Liver (tissue), 7 donors: ENCODE measurements at regions not wholly inside any gene's neighbourhood (a gene's known extent, or its start where the extent isn't known, plus 50 kb on each side); places are given as distances from the start of the nearest gene placed in this dataset.
"Not testable (repeated sequence)": the region's sequence is repeated elsewhere in the genome, so short reads cannot be mapped to it uniquely, and the experiment has no call there.

ENCODE experiments used
- DNase-seq: peaks from one replicate; pipeline ENCODE4 v3.0.0-alpha.2; 2017; ENCODE audit warnings: low spot score
- H3K27ac ChIP-seq, 2 donors: one replicate each; pipeline ENCODE4 v1.7.0; 2013; ENCODE audit warnings: inconsistent platforms in 2 of 2, low read length in 2 of 2, control low read depth in 1 of 2, low read depth in 1 of 2, mild to moderate bottlenecking in 1 of 2
- H3K27me3 ChIP-seq, 4 donors: one replicate each; pipeline versions ENCODE4 v1.6.1 to v1.7.0; 2013; ENCODE audit warnings: low read length in 3 of 4, inconsistent platforms in 1 of 4, mild to moderate bottlenecking in 1 of 4, moderate library complexity in 1 of 4; ENCODE audit not compliant: control insufficient read depth in 4 of 4, insufficient read depth in 4 of 4
- H3K36me3 ChIP-seq, 4 donors: one replicate each; pipeline versions ENCODE4 v1.6.1 to v1.7.0; 2013; ENCODE audit warnings: low read length in 3 of 4, mild to moderate bottlenecking in 3 of 4, low read depth in 1 of 4, moderate library complexity in 1 of 4; ENCODE audit not compliant: control insufficient read depth in 4 of 4, insufficient read depth in 3 of 4
- H3K4me1 ChIP-seq, 4 donors: one replicate each; pipeline versions ENCODE4 v1.6.1 to v1.7.0; 2013; ENCODE audit warnings: low read length in 3 of 4, mild to moderate bottlenecking in 3 of 4, moderate library complexity in 1 of 4; ENCODE audit not compliant: control insufficient read depth in 4 of 4, insufficient read depth in 4 of 4
- H3K4me3 ChIP-seq, 3 donors: one replicate each; pipeline versions ENCODE4 v1.6.1 to v1.7.0; 2013; ENCODE audit warnings: low read length in 3 of 3, control low read depth in 1 of 3, low read depth in 1 of 3, mild to moderate bottlenecking in 1 of 3
- H3K9ac ChIP-seq, 2 donors: one replicate each; pipeline ENCODE4 v1.7.0; 2013; ENCODE audit warnings: low read length in 2 of 2, mild to moderate bottlenecking in 2 of 2, moderate library complexity in 2 of 2, control low read depth in 1 of 2, low read depth in 1 of 2
- H3K9me3 ChIP-seq, 4 donors: one replicate each; pipeline versions ENCODE4 v1.6.1 to v1.7.0; 2013; ENCODE audit warnings: low read length in 3 of 4; ENCODE audit not compliant: control insufficient read depth in 4 of 4
- FOXA1 ChIP-seq: IDR thresholded peaks from 2 replicates; pipeline ENCODE4 v1.6.1; 2016; ENCODE audit warnings: antibody characterized with exemption
- FOXA2 ChIP-seq: IDR thresholded peaks from 2 replicates; pipeline ENCODE4 v1.6.1; 2016; ENCODE audit warnings: antibody characterized with exemption
- GABPA ChIP-seq, 2 donors: IDR thresholded peaks in 1 of 2; conservative IDR thresholded peaks in 1 of 2; 2 replicates each; pipeline ENCODE4 v1.6.1; 2016; ENCODE audit warnings: antibody characterized with exemption in 2 of 2, mild to moderate bottlenecking in 1 of 2, moderate library complexity in 1 of 2
- HNF4A ChIP-seq, 2 donors: conservative IDR thresholded peaks; 2 replicates each; pipeline ENCODE4 v1.6.1; 2016; ENCODE audit warnings: antibody characterized with exemption in 2 of 2, mild to moderate bottlenecking in 2 of 2
- HNF4G ChIP-seq: IDR thresholded peaks from 2 replicates; pipeline ENCODE4 v1.6.1; 2016; ENCODE audit warnings: antibody characterized with exemption
- MAX ChIP-seq: IDR thresholded peaks from 2 replicates; pipeline ENCODE4 v1.6.1; 2016; ENCODE audit warnings: antibody characterized with exemption
- NR2F2 ChIP-seq: IDR thresholded peaks from 2 replicates; pipeline ENCODE4 v1.6.1; 2016; ENCODE audit warnings: antibody characterized with exemption
- RAD21 ChIP-seq, 2 donors: IDR thresholded peaks; 2 replicates each; pipeline ENCODE4 v1.6.1; 2016; ENCODE audit warnings: antibody characterized with exemption in 2 of 2, mild to moderate bottlenecking in 2 of 2
- REST ChIP-seq: IDR thresholded peaks from 2 replicates; pipeline ENCODE4 v1.6.1; 2016; ENCODE audit warnings: antibody characterized with exemption, mild to moderate bottlenecking
- SP1 ChIP-seq: IDR thresholded peaks from 2 replicates; pipeline ENCODE4 v1.6.1; 2018; ENCODE audit warnings: antibody characterized with exemption, mild to moderate bottlenecking
- TAF1 ChIP-seq: conservative IDR thresholded peaks from 2 replicates; pipeline ENCODE4 v1.6.1; 2016; ENCODE audit warnings: antibody characterized with exemption, mild to moderate bottlenecking
- YY1 ChIP-seq: IDR thresholded peaks from 2 replicates; pipeline ENCODE4 v1.6.1; 2016; ENCODE audit warnings: antibody characterized with exemption, mild to moderate bottlenecking
- ZBTB33 ChIP-seq: IDR thresholded peaks from 2 replicates; pipeline ENCODE4 v1.6.1; 2016; ENCODE audit warnings: antibody characterized with exemption
- WGBS: extraction: QIAGEN DNeasy Blood & Tissue Kit; methylation state at CpG from one replicate; pipeline ENCODE4 v1.1.7; 2013; 5-methylcytosine and 5-hydroxymethylcytosine counted together
- TF ChIP-seq, protein P1 (sequence below): IDR thresholded peaks from 2 replicates; pipeline ENCODE4 v1.6.1; 2016; ENCODE audit warnings: antibody characterized with exemption
- donor health status: healthy.
- donor health status: healthy.
- donor health status: healthy.
- donor health status: healthy.

- Histone ChIP-seq H3K36me3 (no peaks in the 10 kb centered on the region), H3K27me3 (peaks cover 0 to 12% (median 0%) of the 10 kb centered on the region in 4 donors), H3K9me3 (peaks cover 0 to 22% (median 0%) of the 10 kb centered on the region in 4 donors), H3K4me1 (no peaks in the 10 kb centered on the region), H3K4me3 (no peak overlapping the region), H3K9ac (no peak overlapping the region), H3K27ac (no peak overlapping the region)
- 46% methylated on average over 83 of the region's 83 CpGs for WGBS
- TF ChIP-seq, protein P1, sequence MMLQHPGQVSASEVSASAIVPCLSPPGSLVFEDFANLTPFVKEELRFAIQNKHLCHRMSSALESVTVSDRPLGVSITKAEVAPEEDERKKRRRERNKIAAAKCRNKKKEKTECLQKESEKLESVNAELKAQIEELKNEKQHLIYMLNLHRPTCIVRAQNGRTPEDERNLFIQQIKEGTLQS: no peak
- DNase-seq: no peak
Measured at GRCh38 chr17:26775219-26775822, 518.6 kb upstream of the WSB1 start.

DNA sequence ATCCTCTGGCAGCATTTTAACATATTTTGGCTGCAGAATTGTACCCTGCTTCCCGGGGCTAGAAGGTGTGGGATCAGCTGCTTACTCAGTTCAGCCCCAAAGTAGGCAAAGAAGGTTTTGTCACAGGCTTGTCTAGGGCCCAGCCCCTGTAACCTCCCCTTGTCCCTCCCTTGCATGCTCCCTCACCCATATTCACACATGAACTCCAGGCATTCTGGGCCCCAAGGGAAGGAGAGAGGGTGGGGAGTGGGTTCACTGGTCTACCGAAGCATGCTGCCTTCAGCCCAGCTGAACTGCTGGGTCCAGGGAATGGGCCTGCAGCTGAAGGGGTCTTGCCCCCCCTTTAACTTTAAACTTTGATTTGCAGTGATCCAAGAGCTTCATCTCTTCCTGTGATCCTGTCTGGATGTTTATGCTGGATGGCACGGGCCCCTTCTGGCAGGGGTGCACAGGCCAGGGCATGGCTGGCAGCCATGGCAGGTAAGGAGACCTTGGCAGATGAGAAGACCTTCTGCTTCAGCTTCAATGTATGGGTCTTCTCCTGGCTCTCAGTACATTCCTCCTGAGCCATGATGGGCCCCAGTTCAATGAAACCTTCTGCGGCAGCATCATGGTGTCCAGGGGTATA, 513.6 kb upstream of the WSB1 start:
- not testable (repeated sequence) for H3K9ac ChIP-seq, H3K4me1 ChIP-seq, H3K36me3 ChIP-seq, H3K27ac ChIP-seq, DNase-seq, H3K4me3 ChIP-seq, H3K27me3 ChIP-seq
- peaks cover 6 to 22% (median 15%) of the 10 kb centered on the region in 4 donors for H3K9me3 ChIP-seq
- 69% methylated on average over 4 of the region's 4 CpGs for WGBS

DNA sequence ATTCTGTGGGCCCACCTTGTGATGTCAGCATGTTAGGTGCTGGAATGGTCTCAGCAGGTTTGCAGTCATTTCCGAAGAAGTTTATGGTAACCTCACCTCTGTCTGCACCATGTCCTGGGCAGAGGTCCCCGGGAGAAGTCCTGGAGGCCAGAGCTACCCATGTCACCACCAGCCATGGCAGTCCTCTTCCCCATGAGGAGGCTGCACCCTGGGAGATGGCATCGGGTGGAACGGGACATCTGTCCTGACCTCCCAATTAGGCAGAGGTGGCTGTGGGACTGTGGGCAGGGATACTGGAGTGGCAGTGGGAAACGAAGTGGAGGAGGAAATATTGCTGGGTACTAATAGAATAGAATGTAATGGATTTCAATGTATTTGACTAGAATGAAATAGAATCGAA, 511.8 kb upstream of the WSB1 start:
- TF ChIP-seq MAX: no peak
- no peak for TF ChIP-seq RAD21 (IDR thresholded peaks at IDR 0.05)
- TF ChIP-seq FOXA1: no peak
- TF ChIP-seq HNF4A (conservative IDR thresholded peaks at IDR 0.05): no peak
- TF ChIP-seq, protein P1: no peak
- no peak for TF ChIP-seq SP1
- no peak for TF ChIP-seq ZBTB33
- TF ChIP-seq REST: no peak
- no peak for TF ChIP-seq NR2F2
- no peak for TF ChIP-seq FOXA2
- no peak for TF ChIP-seq GABPA (IDR thresholded peaks at IDR 0.05 in 1 of 2, conservative IDR thresholded peaks at IDR 0.05 in 1 of 2)
- TF ChIP-seq TAF1: no peak
- TF ChIP-seq HNF4G: no peak
- no peak for TF ChIP-seq YY1
- no peak for DNase-seq

More for the DNA sequence above, 511.8 kb upstream of the WSB1 start:
- Histone ChIP-seq H3K27ac (no peak overlapping the region), H3K9me3 (peaks cover 15 to 35% (median 25%) of the 10 kb centered on the region in 4 donors), H3K9ac (no peak overlapping the region), H3K36me3 (no peaks in the 10 kb centered on the region), H3K4me3 (no peak overlapping the region), H3K4me1 (no peaks in the 10 kb centered on the region), H3K27me3 (no peaks in the 10 kb centered on the region)
- 64% methylated on average over 6 of the region's 6 CpGs for WGBS
